Hypothalamus (tissue), 51 donors: ENCODE measurements at regions not wholly inside any gene's neighbourhood (a gene's known extent, or its start where the extent isn't known, plus 50 kb on each side); places are given as distances from the start of the nearest gene placed in this dataset.
"Not testable (repeated sequence)": the region's sequence is repeated elsewhere in the genome, so short reads cannot be mapped to it uniquely, and the experiment has no call there.

Experiments used
- DNase-seq, 51 donors: peaks; one replicate each; lab custom pipeline; 2025; lab: John Stamatoyannopoulos, UW

DNA sequence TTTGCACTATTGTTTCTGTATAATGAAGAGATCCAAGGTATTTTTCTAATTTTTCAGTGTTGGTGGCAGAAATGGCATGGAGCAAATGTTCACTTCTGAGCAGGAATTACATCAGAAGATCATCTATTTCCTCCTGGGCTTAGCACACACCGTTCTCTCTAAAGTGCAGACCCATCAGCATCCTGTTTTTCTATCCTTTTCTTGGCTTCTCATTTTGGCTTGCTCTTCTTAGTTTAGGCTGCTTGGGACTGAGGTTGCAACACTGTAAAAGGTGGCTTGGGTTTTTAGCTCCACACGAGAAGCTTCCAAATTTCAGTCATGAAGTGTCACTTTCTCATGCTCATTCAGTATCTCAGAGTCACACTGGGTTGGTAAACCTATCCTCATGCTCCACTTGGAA, 79.9 kb upstream of the SMIM30 start:
- DNase-seq = no peak

DNA sequence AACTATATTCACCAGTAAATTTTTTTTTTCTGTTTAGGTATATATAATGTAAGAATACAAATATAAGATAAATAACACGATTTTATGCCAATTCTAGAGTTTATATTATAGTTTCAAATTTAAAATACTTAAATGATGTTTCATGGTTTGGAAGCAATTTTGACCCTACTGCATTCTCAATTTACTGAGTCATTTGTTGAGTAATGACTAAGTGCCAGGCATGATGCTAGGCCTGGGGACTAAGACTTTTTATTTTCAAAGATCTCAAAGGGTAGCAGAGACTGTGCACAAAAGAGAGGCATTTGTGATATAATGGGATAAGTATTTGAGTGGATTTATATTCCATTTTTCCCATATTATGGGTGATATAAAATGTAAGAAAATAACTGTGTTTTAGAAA, 78.9 kb upstream of the SMIM30 start:
- no peak for DNase-seq

DNA sequence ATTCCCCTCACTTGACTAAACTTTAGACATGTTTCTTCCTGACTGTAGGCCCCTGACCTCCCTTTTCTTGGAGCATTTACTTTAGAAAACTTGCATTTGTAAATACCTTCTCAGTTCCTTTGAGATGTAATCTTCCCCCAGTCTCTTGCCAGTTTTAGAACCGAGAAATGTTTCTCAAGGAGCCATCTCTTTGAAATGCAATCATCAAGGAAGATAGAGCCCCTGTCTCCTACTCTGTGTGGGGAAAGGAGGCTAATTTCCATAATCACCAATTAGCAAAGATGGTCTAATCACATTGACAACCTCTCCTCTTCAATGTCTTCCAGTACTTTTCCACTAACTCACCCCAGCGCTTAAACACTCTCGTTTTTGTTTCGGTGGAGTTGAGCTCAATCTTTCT, 70.0 kb upstream of the SMIM30 start:
- DNase-seq = no peak

DNA sequence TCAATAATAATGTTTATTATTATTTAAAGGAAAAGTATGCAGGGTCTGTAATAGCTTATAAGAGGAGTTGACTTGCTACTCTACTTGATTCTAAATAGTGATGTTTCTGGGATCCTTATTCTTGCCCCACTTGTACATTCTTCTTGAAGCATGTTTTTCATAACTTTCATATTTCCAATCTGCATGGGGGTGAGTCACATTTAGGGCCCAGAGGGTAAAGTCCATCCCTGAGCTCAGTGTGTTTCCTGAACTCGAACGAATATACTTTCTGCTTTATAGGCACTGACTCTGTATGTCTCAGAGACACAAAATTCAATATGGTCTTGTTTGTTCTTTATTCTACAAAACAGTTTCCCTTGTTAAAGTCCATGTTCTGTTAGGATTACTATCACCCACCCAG, 61.0 kb upstream of the SMIM30 start:
- DNase-seq = no peak

DNA sequence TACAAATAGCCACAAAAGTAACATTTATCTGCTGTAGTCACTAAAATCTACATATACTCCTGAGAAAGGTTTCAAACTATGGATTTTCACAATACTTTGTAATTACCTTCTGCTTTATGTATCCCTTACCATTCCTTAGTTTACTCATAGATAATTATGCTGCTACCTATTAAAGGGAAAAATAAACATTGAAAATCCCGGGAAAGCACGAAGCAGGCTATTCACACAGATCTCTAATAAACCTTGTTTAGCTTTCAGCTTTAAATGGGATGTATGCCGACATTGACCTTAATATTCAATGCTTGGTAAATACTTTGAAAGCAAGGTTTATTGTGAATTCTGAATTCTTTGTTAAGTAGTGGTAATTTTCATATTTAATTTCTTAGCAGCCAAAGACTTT, 58.5 kb upstream of the SMIM30 start:
- no peak for DNase-seq

DNA sequence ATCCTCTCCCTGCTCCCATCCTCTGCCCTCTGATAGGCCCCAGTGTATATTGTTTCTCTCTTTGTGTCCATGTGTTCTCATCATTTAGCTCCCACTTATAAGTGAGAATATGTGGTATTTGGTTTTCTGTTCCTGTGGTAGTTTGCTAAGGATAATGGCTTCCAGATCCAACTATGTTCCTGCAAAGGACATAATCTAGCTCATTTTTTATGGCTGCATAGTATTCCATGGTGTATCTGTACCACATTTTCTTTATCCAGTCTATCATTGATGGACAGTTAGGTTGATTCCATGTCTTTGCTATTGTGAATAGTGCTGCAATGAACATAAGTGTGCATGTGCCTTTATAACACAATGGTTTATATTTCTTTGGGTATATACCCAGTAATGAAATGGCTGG, 57.8 kb upstream of the SMIM30 start:
- DNase-seq = not testable (repeated sequence)

DNA sequence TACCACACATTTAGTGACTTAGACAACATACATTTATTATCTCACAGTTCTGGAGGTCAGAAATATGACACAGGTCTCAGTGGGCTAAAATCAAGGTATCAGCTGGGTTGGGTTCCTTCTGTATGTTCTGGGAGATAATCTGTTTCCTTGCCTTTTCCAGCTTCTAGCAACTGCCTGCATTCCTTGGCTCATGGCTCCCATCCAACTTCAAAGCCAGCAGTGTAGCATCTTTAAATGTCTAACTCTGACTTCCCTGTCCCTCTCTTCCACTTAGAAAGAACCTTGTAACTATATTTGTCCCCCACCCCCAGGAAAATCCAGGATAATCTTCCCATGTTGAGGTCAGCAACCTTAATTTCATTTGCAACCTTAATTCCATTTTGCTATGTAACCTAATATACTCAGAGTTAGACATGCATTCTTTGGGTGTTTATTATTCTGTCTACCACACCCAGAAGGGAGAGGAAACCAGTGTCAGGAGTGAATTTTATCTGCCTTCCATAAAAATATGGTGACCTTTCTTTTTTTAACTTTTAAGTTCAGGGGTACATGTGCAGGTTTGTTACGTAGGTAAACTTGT, 57.3 kb upstream of the SMIM30 start:
- DNase-seq = no peak

DNA sequence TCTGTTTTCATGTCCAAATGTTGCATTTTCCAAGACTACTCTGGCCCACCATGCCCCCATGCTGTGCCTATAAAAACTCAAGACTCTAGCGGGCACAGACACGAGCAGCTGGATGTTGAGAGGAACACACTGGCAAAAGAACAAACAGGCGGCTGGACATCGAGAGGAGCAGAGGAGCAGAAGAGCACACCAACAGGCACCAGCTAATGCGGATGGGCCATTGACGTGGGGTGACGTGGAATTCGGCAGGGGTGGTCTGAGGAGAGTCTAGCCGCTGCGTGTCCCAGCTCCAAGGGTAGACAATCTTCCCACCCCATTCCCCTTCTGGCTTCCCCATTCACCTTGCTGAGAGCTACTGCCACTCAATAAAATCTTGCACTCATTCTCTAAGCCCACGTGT, 54.4 kb upstream of the SMIM30 start:
- no peak for DNase-seq

DNA sequence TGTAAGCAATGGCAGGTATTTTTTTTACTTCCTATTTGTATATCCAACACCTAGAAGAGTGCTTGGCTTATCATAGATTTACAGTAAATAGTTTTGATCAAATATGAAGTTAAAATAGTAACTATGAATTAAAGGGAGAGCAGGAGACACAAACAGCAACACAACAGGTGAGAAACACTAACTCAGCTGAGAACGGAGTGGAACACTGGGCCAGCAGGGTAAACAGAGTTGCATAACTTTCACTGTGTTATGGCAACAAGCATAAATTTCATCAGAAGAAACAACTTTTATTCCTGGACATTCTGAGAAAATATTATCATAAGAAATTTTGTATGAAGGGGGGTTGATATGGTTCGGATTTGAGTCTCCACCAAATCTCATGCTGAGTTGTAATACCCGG, 52.2 kb upstream of the SMIM30 start:
- no peak for DNase-seq
